ENCODE measurements at regions not wholly inside any gene's neighbourhood (a gene's known extent, or its start where the extent isn't known, plus 50 kb on each side); places are given as distances from the start of the nearest gene placed in this dataset.
"Not testable (repeated sequence)": the region's sequence is repeated elsewhere in the genome, so short reads cannot be mapped to it uniquely, and the experiment has no call there.

- DNase-seq = no peak
- H3K4me3 Mint-ChIP-seq = no peak overlapping the region
- H3K36me3 Mint-ChIP-seq (ENCODE audit: low read depth) = no peaks in the 10 kb centered on the region
- intact Hi-C loops (cut with micrococcal nuclease) = no loop called here
- no peaks in the 10 kb centered on the region for H3K9me3 Mint-ChIP-seq
- no peak overlapping the region for H3K27ac Mint-ChIP-seq
- H3K27me3 Mint-ChIP-seq = no peaks in the 10 kb centered on the region
- no peaks in the 10 kb centered on the region for H3K4me1 Mint-ChIP-seq
Measured at GRCh38 chrX:109252789-109253188, 229.1 kb downstream of the GUCY2F start.

- Mint-ChIP-seq H3K4me3 (no peak overlapping the region), H3K27me3 (no peaks in the 10 kb centered on the region), H3K4me1 (no peaks in the 10 kb centered on the region), H3K36me3 (ENCODE audit: low read depth) (no peaks in the 10 kb centered on the region), H3K27ac (no peak overlapping the region), H3K9me3 (no peaks in the 10 kb centered on the region)
- no peak for DNase-seq
- intact Hi-C loops (cut with micrococcal nuclease) = no loop called here
Measured at GRCh38 chrX:109218761-109219160, 263.1 kb downstream of the GUCY2F start.

- DNase-seq = no peak
- H3K4me3 Mint-ChIP-seq = no peak overlapping the region
- intact Hi-C loops (cut with micrococcal nuclease) = no loop called here
- no peak overlapping the region for H3K27ac Mint-ChIP-seq
- no peaks in the 10 kb centered on the region for H3K27me3 Mint-ChIP-seq
- H3K4me1 Mint-ChIP-seq = no peaks in the 10 kb centered on the region
- H3K9me3 Mint-ChIP-seq = no peaks in the 10 kb centered on the region
- no peaks in the 10 kb centered on the region for H3K36me3 Mint-ChIP-seq (ENCODE audit: low read depth)
Measured at GRCh38 chrX:109199726-109200125, 282.2 kb downstream of the GUCY2F start.

GRCh38 chrX:109190542-109190941, 291.3 kb downstream of the GUCY2F start:
- Mint-ChIP-seq H3K27me3 (no peaks in the 10 kb centered on the region), H3K4me1 (no peaks in the 10 kb centered on the region), H3K4me3 (no peak overlapping the region), H3K9me3 (no peaks in the 10 kb centered on the region), H3K27ac (no peak overlapping the region), H3K36me3 (ENCODE audit: low read depth) (no peaks in the 10 kb centered on the region)
- no peak for DNase-seq
- intact Hi-C loops (cut with micrococcal nuclease) = no loop called here

- Mint-ChIP-seq H3K4me3 (no peak overlapping the region), H3K4me1 (no peaks in the 10 kb centered on the region), H3K36me3 (ENCODE audit: low read depth) (no peaks in the 10 kb centered on the region), H3K9me3 (no peaks in the 10 kb centered on the region), H3K27me3 (no peaks in the 10 kb centered on the region), H3K27ac (no peak overlapping the region)
- intact Hi-C loops (cut with micrococcal nuclease) = no loop called here
- no peak for DNase-seq
Measured at GRCh38 chrX:109187473-109188168, 294.3 kb downstream of the GUCY2F start.

GRCh38 chrX:109186939-109187338, 294.9 kb downstream of the GUCY2F start:
- H3K27ac Mint-ChIP-seq = no peak overlapping the region
- no peaks in the 10 kb centered on the region for H3K4me1 Mint-ChIP-seq
- no peaks in the 10 kb centered on the region for H3K9me3 Mint-ChIP-seq
- no peak overlapping the region for H3K4me3 Mint-ChIP-seq
- no peak for DNase-seq
- intact Hi-C loops (cut with micrococcal nuclease) = no loop called here
- H3K36me3 Mint-ChIP-seq (ENCODE audit: low read depth) = no peaks in the 10 kb centered on the region
- no peaks in the 10 kb centered on the region for H3K27me3 Mint-ChIP-seq

- H3K4me3 Mint-ChIP-seq = no peak overlapping the region
- H3K36me3 Mint-ChIP-seq (ENCODE audit: low read depth) = no peaks in the 10 kb centered on the region
- H3K27ac Mint-ChIP-seq = no peak overlapping the region
- no peak for DNase-seq
- intact Hi-C loops (cut with micrococcal nuclease) = no loop called here
- no peaks in the 10 kb centered on the region for H3K4me1 Mint-ChIP-seq
- H3K9me3 Mint-ChIP-seq = no peaks in the 10 kb centered on the region
- H3K27me3 Mint-ChIP-seq = no peaks in the 10 kb centered on the region
Measured at GRCh38 chrX:109184506-109185139, 297.3 kb downstream of the GUCY2F start.

GRCh38 chrX:109172091-109172602, 309.7 kb downstream of the GUCY2F start:
- no peaks in the 10 kb centered on the region for H3K4me1 Mint-ChIP-seq
- no peak for DNase-seq
- no peak overlapping the region for H3K27ac Mint-ChIP-seq
- no peaks in the 10 kb centered on the region for H3K9me3 Mint-ChIP-seq
- H3K27me3 Mint-ChIP-seq = no peaks in the 10 kb centered on the region
- intact Hi-C loops (cut with micrococcal nuclease) = no loop called here
- no peaks in the 10 kb centered on the region for H3K36me3 Mint-ChIP-seq (ENCODE audit: low read depth)
- H3K4me3 Mint-ChIP-seq = no peak overlapping the region

- H3K9me3 Mint-ChIP-seq = no peaks in the 10 kb centered on the region
- no peaks in the 10 kb centered on the region for H3K27me3 Mint-ChIP-seq
- no peaks in the 10 kb centered on the region for H3K4me1 Mint-ChIP-seq
- no peaks in the 10 kb centered on the region for H3K36me3 Mint-ChIP-seq (ENCODE audit: low read depth)
- intact Hi-C loops (cut with micrococcal nuclease) = no loop called here
- no peak overlapping the region for H3K4me3 Mint-ChIP-seq
- H3K27ac Mint-ChIP-seq = no peak overlapping the region
- no peak for DNase-seq
Measured at GRCh38 chrX:109155161-109155560, 326.7 kb downstream of the GUCY2F start.

GRCh38 chrX:109144173-109144572, 337.7 kb downstream of the GUCY2F start:
- H3K4me1 Mint-ChIP-seq; H3K36me3 Mint-ChIP-seq (ENCODE audit: low read depth); H3K4me3 Mint-ChIP-seq; H3K27ac Mint-ChIP-seq; intact Hi-C loops (cut with micrococcal nuclease); H3K27me3 Mint-ChIP-seq; H3K9me3 Mint-ChIP-seq; DNase-seq: not testable (repeated sequence)

GRCh38 chrX:109140463-109140862, 341.4 kb downstream of the GUCY2F start:
- no peaks in the 10 kb centered on the region for H3K4me1 Mint-ChIP-seq
- intact Hi-C loops (cut with micrococcal nuclease) = no loop called here
- no peaks in the 10 kb centered on the region for H3K36me3 Mint-ChIP-seq (ENCODE audit: low read depth)
- DNase-seq = no peak
- H3K27ac Mint-ChIP-seq = no peak overlapping the region
- no peak overlapping the region for H3K4me3 Mint-ChIP-seq
- H3K27me3 Mint-ChIP-seq = no peaks in the 10 kb centered on the region
- peaks cover 4% of the 10 kb centered on the region for H3K9me3 Mint-ChIP-seq

- Mint-ChIP-seq H3K27ac (no peak overlapping the region), H3K36me3 (ENCODE audit: low read depth) (no peaks in the 10 kb centered on the region), H3K4me1 (no peaks in the 10 kb centered on the region), H3K4me3 (no peak overlapping the region), H3K27me3 (no peaks in the 10 kb centered on the region), H3K9me3 (no peaks in the 10 kb centered on the region)
- intact Hi-C loops (cut with micrococcal nuclease) = no loop called here
- no peak for DNase-seq
Measured at GRCh38 chrX:109134777-109135176, 347.1 kb downstream of the GUCY2F start.

GRCh38 chrX:109125304-109125703, 356.6 kb downstream of the GUCY2F start:
- Mint-ChIP-seq H3K36me3 (ENCODE audit: low read depth) (no peaks in the 10 kb centered on the region), H3K4me1 (no peaks in the 10 kb centered on the region), H3K9me3 (no peaks in the 10 kb centered on the region), H3K27ac (no peak overlapping the region), H3K4me3 (no peak overlapping the region), H3K27me3 (no peaks in the 10 kb centered on the region)
- intact Hi-C loops (cut with micrococcal nuclease) = no loop called here
- DNase-seq = no peak

- intact Hi-C loops (cut with micrococcal nuclease) = no loop called here
- no peaks in the 10 kb centered on the region for H3K36me3 Mint-ChIP-seq (ENCODE audit: low read depth)
- DNase-seq = no peak
- H3K4me3 Mint-ChIP-seq = no peak overlapping the region
- H3K9me3 Mint-ChIP-seq = peaks cover 6% of the 10 kb centered on the region
- no peaks in the 10 kb centered on the region for H3K4me1 Mint-ChIP-seq
- H3K27me3 Mint-ChIP-seq = no peaks in the 10 kb centered on the region
- no peak overlapping the region for H3K27ac Mint-ChIP-seq
Measured at GRCh38 chrX:109089359-109089758, 353.0 kb upstream of the IRS4 start.

- Mint-ChIP-seq H3K27me3 (no peaks in the 10 kb centered on the region), H3K9me3 (peaks cover 10% of the 10 kb centered on the region), H3K36me3 (ENCODE audit: low read depth) (no peaks in the 10 kb centered on the region)
Measured at GRCh38 chrX:109077788-109078187, 341.4 kb upstream of the IRS4 start.

More at GRCh38 chrX:109077788-109078187, 341.4 kb upstream of the IRS4 start:
- no peak for DNase-seq
- intact Hi-C loops (cut with micrococcal nuclease) = no loop called here
- no peaks in the 10 kb centered on the region for H3K4me1 Mint-ChIP-seq
- H3K27ac Mint-ChIP-seq = no peak overlapping the region
- no peak overlapping the region for H3K4me3 Mint-ChIP-seq
